NCI-H774 (cell line): ENCODE measurements at regions not wholly inside any gene's neighbourhood (a gene's known extent, or its start where the extent isn't known, plus 50 kb on each side); places are given as distances from the start of the nearest gene placed in this dataset.

Experiments used
- DNase-seq: peaks from one replicate; lab custom pipeline; 2025; lab: John Stamatoyannopoulos, UW

GRCh38 chr5:153005711-153006110, 484.8 kb upstream of the GRIA1 start:
- DNase-seq = no peak

- no peak for DNase-seq
Observed at GRCh38 chr5:153006681-153007080, 483.8 kb upstream of the GRIA1 start.

DNA sequence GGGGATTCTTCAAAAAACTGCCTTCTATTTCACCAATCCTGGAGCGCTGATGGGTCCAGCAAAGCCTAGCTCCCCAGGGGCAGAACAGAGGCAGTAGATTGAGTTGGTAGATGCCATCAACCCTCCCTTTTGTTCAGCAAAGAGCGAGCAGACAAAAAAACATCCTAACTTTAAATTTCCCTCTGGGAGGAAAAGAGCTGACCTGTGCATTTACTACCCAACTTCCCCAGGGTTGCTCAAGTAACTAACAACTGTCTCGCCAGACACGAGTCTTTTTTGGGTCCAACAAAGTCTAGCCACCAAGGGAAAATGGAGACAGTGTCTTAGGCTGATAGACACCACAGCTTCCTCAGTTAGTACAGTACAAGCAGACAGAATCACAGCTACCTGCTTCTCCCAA, 476.3 kb upstream of the GRIA1 start:
- no peak for DNase-seq

- DNase-seq = no peak
Observed at GRCh38 chr5:153018121-153018520, 472.3 kb upstream of the GRIA1 start.

DNA sequence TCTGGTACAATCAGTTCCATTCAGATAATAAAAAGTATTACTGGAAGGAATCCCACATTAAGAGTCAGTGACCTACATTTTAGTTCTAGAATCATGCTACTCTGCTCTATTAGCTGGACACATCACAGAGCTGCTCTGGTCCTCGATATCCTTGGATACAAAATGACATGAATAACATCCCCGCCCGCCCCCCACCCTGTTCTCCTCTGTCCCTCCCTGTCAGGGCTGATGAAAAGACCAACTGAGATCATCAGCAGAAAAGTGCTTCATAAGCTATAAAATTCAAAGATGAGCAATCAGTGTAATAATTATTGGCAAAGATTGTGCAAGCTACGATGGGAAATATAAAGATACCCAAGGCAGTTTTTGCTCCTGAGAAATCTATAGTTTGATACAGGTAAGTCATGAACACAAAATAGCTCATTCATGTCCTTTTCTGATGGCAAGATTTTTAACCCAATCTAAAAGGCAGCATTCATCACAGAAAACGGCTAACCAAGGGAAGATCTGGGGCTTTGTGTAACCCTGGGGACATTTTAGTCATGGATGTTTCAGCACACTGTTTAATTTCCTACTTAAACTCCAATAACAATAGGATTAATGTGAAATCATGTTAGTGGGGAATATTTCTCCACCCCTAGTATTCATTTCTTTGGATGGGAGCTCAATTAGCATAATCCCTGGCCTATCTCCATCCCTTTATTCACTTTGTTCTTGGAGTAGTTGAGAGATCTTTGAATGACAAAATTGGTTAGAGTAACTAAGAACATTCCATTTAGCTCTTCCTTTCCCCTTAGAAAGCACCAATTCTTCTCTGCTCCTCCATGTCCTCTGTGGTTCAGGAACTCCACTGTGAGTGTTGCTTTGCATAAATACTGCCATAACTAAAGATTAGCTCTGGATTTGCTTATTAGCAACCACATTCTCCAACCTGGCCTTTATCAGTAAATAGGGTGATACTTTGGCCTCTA, 459.4 kb upstream of the GRIA1 start:
- no peak for DNase-seq

- no peak for DNase-seq
Observed at GRCh38 chr5:153039501-153039900, 451.0 kb upstream of the GRIA1 start.

- DNase-seq = no peak
Observed at GRCh38 chr5:153043886-153044285, 446.6 kb upstream of the GRIA1 start.

- DNase-seq = no peak
Observed at GRCh38 chr5:153050496-153051179, 439.8 kb upstream of the GRIA1 start.

- DNase-seq = no peak
Observed at GRCh38 chr5:153066281-153066680, 424.2 kb upstream of the GRIA1 start.

- no peak for DNase-seq
Observed at GRCh38 chr5:153067869-153068268, 422.6 kb upstream of the GRIA1 start.

DNA sequence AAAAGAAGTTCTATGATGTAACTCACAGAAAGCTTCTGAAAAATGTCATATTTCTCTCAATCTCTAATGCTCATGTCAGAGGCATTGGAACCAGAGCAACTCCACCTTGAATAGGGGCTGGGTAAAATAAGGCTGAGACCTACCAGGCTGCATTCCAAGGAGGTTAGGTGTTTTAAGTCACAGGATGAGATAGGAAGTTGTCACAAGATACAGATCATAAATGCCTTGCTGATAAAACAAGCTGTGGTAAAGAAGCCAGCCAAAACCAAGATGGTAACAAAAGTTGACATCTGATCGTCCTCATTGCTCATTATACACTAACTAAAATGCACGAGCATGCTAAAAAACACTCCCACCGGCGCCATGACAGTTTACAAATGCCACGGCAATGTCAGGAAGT, 411.1 kb upstream of the GRIA1 start:
- no peak for DNase-seq

DNA sequence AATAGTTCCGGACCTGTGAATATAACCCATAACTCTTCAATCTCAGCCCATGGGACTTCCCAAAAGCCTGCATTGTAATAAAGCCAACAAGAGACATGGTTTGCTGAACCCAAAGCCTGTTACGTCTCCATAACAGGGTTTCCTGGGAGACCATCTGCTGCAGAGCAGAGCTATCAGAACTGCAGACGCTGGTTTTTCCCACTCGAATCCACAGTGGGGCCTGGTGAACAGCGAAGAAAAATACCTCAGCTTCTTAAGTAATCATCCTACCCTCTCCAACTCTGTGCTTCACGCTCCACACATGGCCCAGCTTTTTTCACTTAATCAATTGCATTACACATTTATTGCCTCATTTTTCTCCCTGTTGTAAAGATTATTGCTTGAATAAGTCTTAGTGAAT, 409.5 kb upstream of the GRIA1 start:
- no peak for DNase-seq

GRCh38 chr5:153081385-153081784, 409.1 kb upstream of the GRIA1 start:
- no peak for DNase-seq

DNA sequence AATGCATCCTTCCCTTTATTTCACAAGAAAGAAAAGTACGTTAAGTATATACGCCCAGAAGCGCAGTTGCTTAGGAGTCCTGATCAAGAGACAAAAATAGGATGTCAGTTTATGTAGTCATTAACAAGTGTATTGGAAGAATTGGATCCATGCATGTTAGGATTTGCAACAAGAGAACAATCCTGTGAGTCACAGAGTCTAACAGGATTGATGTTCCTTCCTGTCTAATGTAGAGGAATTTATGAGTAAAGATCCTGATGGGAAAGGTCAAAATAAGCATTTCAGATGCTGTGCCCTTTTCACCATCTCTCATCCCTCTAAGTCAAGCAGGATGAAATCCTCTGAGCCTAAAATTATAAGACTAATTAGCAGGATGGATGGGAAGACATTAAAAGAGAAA, 406.0 kb upstream of the GRIA1 start:
- DNase-seq = no peak

- DNase-seq = no peak
Observed at GRCh38 chr5:153086486-153086885, 404.0 kb upstream of the GRIA1 start.

GRCh38 chr5:153088538-153088937, 401.9 kb upstream of the GRIA1 start:
- DNase-seq = no peak

- DNase-seq = no peak
Observed at GRCh38 chr5:153094333-153094732, 396.1 kb upstream of the GRIA1 start.

DNA sequence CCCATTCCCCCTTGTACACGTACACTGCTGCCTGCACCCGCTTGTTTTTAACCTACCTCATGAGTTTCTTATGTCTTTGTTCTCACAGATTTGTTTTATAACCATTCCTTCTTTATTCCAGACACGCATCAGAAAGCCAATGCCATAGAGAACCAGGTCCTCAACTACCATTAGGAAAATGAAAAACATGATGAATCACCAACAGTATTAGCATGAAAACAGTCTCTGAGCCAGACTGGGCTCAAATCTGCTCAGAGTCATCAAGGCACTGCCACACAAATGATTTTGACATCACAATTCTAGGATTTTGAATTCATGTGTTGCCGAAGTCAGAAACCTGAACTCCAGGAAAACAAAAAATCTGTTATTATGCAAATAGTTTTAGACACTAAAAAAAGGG, 394.1 kb upstream of the GRIA1 start:
- DNase-seq = peak; percentile 42

DNA sequence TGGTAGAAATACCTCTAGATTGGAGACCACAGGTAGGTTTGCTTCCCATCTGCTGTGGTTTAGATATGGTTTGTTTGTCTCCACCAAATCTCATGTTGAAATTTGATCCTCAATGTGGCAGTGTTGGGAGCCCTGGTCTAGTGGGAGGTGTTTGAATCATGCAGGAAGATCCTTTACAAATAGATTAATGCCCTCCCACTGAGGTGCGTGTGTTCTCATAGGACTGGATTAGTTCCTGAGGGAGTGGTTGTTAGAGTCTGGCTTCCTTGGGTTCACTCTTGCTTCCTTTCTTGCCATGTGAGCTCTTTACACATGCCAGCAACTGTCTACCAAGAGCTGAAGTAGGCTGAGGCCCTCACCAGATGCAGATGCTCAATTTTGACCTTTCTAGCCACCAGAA, 391.1 kb upstream of the GRIA1 start:
- DNase-seq = no peak

- no peak for DNase-seq
Observed at GRCh38 chr5:153101235-153102180, 389.0 kb upstream of the GRIA1 start.

- DNase-seq = no peak
Observed at GRCh38 chr5:153116916-153117315, 373.6 kb upstream of the GRIA1 start.

GRCh38 chr5:153118018-153118417, 372.5 kb upstream of the GRIA1 start:
- DNase-seq = no peak
